ENCODE measurements at regions not wholly inside any gene's neighbourhood (a gene's known extent, or its start where the extent isn't known, plus 50 kb on each side); places are given as distances from the start of the nearest gene placed in this dataset.

DNA sequence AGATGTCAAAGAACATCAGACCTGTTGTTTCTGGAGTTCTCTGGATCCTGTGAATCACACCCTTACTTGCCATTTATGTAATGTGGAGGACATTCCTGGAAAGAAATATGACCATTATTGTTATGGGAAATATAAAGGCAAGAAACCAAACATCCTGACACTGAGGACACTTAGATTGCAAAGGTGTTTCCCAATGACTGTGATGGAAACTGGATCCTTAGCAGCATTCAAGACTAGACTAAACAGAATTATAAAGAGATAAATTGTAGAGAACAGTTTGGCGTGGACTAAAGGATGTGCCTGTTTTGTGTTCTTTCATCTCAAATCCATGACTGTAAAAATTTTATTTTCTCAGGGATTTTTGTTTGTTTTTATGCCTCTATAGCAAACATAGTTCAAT is 347.7 kb upstream of the SLC14A2 start:
- intact Hi-C loops (cut with DNase I; ENCODE audit: low total_unique reads), result no loop called here
- TF ChIP-seq POLR2A (IDR thresholded peaks at IDR 0.05) (no peak), POLR2AphosphoS5 (IDR thresholded peaks at IDR 0.05) (no peak)
- TF ChIP-seq, protein P1, sequence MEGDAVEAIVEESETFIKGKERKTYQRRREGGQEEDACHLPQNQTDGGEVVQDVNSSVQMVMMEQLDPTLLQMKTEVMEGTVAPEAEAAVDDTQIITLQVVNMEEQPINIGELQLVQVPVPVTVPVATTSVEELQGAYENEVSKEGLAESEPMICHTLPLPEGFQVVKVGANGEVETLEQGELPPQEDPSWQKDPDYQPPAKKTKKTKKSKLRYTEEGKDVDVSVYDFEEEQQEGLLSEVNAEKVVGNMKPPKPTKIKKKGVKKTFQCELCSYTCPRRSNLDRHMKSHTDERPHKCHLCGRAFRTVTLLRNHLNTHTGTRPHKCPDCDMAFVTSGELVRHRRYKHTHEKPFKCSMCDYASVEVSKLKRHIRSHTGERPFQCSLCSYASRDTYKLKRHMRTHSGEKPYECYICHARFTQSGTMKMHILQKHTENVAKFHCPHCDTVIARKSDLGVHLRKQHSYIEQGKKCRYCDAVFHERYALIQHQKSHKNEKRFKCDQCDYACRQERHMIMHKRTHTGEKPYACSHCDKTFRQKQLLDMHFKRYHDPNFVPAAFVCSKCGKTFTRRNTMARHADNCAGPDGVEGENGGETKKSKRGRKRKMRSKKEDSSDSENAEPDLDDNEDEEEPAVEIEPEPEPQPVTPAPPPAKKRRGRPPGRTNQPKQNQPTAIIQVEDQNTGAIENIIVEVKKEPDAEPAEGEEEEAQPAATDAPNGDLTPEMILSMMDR (IDR thresholded peaks at IDR 0.05 in 8 of 11, conservative IDR thresholded peaks at IDR 0.05 in 3 of 11), result no peak
- Histone ChIP-seq H3K9me3 (no peaks in the 10 kb centered on the region), H3K27me3 (replicated peaks in 1 of 7) (no peaks in the 10 kb centered on the region), H3K4me3 (no peak overlapping the region), H3K27ac (no peak overlapping the region), H3K36me3 (no peaks in the 10 kb centered on the region), H3K4me1 (no peaks in the 10 kb centered on the region)
- DNase-seq, result no peak
- 87 to 100% (median 92%) methylated on average over 1 of the region's 1 CpG for WGBS, 5 donors

DNA sequence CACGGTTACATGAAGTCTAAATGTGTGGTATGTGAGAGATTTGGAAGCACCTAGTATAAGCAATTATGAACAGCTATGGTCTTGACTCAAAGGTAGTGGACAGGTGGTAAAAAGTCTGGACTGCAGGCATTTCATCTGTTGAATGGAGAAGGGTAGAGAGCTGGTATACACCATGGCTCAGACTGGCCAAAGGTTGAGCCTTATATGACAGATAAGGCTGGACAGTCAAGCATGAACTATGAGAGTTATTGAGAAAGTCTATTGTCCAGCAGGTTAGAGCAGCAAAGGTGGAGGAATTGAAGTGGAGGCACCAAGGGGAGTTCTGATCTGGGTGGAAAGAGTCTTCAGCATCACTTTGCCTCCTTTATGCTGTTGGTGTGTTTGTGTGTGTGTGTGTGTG is 346.7 kb upstream of the SLC14A2 start:
- Histone ChIP-seq H3K27ac (no peak overlapping the region), H3K4me3 (no peak overlapping the region), H3K27me3 (replicated peaks in 1 of 7) (no peaks in the 10 kb centered on the region), H3K9me3 (no peaks in the 10 kb centered on the region), H3K4me1 (no peaks in the 10 kb centered on the region), H3K36me3 (no peaks in the 10 kb centered on the region)
- TF ChIP-seq, protein P1 (IDR thresholded peaks at IDR 0.05 in 8 of 11, conservative IDR thresholded peaks at IDR 0.05 in 3 of 11), result no peak
- TF ChIP-seq POLR2A (IDR thresholded peaks at IDR 0.05) (no peak), POLR2AphosphoS5 (IDR thresholded peaks at IDR 0.05) (no peak)
- no peak for DNase-seq
- intact Hi-C loops (cut with DNase I; ENCODE audit: low total_unique reads), result no loop called here
- WGBS, 5 donors, result 72 to 92% (median 79%) methylated on average over 1 of the region's 1 CpG

DNA sequence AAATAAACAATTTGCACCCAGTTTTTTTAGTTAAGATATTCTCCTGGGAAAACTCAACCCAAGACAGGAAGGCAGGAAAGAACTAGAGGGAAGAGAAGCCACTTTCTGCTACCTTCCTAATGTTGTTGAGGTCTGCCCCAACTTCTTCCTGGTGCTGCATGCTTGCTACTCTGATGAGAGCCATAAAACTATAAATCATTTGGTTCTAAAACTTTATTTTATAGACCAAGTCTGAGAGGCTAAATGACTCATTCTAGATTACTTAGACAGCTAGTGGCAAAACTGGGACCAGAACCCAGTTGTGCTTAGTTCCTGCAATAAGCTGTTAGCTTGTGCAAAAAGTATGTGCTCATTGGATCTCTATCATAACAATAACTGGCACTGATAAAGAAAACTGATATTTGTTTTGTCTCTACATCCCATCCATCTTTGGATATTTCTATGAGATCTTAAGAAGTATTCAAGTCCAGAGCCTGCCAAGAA is 344.9 kb upstream of the SLC14A2 start:
- intact Hi-C loops (cut with DNase I; ENCODE audit: low total_unique reads), result no loop called here
- DNase-seq, result no peak
- no peaks in the 10 kb centered on the region for H3K27me3 ChIP-seq (replicated peaks in 1 of 7)

DNA sequence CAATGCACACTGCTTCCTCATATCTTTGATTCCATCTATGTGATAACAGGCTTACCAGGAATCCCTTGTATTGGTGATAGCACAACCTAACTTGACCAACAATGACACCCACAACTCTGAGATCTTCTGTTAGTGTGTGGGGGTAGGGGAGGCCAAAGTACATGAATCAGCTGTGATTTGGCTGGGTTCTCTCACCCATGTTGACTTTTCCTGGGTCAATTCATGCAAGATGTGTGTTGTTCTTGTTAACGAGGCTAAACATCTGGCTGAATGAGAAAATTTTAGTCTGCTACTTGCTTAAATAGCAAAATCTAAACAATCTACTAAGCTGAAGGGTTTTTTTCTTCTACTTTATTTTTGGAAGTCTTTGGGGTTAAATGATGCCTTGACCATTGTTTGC is 341.2 kb upstream of the SLC14A2 start:
- Histone ChIP-seq H3K4me1 (no peaks in the 10 kb centered on the region), H3K4me3 (no peak overlapping the region), H3K9me3 (peaks cover 0 to 15% (median 9%) of the 10 kb centered on the region in 8 donors), H3K27ac (no peak overlapping the region), H3K36me3 (no peaks in the 10 kb centered on the region), H3K27me3 (replicated peaks in 1 of 7) (no peaks in the 10 kb centered on the region)
- 68 to 86% (median 79%) methylated on average over 1 of the region's 1 CpG for WGBS, 5 donors
- intact Hi-C loops (cut with DNase I; ENCODE audit: low total_unique reads), result no loop called here
- no peak for DNase-seq
- TF ChIP-seq, protein P1 (IDR thresholded peaks at IDR 0.05 in 8 of 11, conservative IDR thresholded peaks at IDR 0.05 in 3 of 11), result no peak
- TF ChIP-seq POLR2AphosphoS5 (IDR thresholded peaks at IDR 0.05) (no peak), POLR2A (IDR thresholded peaks at IDR 0.05) (no peak)

More for the DNA sequence above, 344.9 kb upstream of the SLC14A2 start:
- H3K9me3 ChIP-seq, result peaks cover 0 to 9% (median 4%) of the 10 kb centered on the region in 8 donors
- H3K27ac ChIP-seq, result no peak overlapping the region
- TF ChIP-seq, protein P1 (IDR thresholded peaks at IDR 0.05 in 8 of 11, conservative IDR thresholded peaks at IDR 0.05 in 3 of 11), result no peak
- no peak for TF ChIP-seq POLR2AphosphoS5 (IDR thresholded peaks at IDR 0.05)
- no peak for TF ChIP-seq POLR2A (IDR thresholded peaks at IDR 0.05)
- no peaks in the 10 kb centered on the region for H3K4me1 ChIP-seq
- H3K4me3 ChIP-seq, result no peak overlapping the region
- no peaks in the 10 kb centered on the region for H3K36me3 ChIP-seq
